Esophagus (tissue), 2 donors: ENCODE measurements at regions not wholly inside any gene's neighbourhood (a gene's known extent, or its start where the extent isn't known, plus 50 kb on each side); places are given as distances from the start of the nearest gene placed in this dataset.
A peak's percentile ranks its signal among the peaks of the same experiment; 100 is the strongest.

ENCODE experiments used
- H3K27ac ChIP-seq, 2 donors: one replicate each; pipeline ENCODE4 v1.5.1; 2013; ENCODE audit warnings: low read depth in 2 of 2, mild to moderate bottlenecking in 2 of 2, inconsistent platforms in 1 of 2, low read length in 1 of 2, moderate library complexity in 1 of 2
- H3K27me3 ChIP-seq, 2 donors: one replicate each; pipeline ENCODE4 v1.6.1; 2013; ENCODE audit warnings: low read length in 2 of 2, control low read depth in 1 of 2, mild to moderate bottlenecking in 1 of 2; ENCODE audit not compliant: insufficient read depth in 2 of 2, control insufficient read depth in 1 of 2
- H3K36me3 ChIP-seq, 2 donors: one replicate each; pipeline ENCODE4 v1.6.1; 2013; ENCODE audit warnings: low read length in 1 of 2; ENCODE audit not compliant: control insufficient read depth in 2 of 2, insufficient read depth in 2 of 2
- H3K4me1 ChIP-seq, 2 donors: one replicate each; pipeline ENCODE4 v1.6.1; 2013; ENCODE audit warnings: low read length in 1 of 2; ENCODE audit not compliant: control insufficient read depth in 2 of 2, insufficient read depth in 2 of 2
- H3K4me3 ChIP-seq, 2 donors: one replicate each; pipeline ENCODE4 v1.5.1; 2013; ENCODE audit warnings: low read length in 2 of 2, mild to moderate bottlenecking in 2 of 2, low read depth in 1 of 2, moderate library complexity in 1 of 2
- H3K9me3 ChIP-seq, 2 donors: one replicate each; pipeline ENCODE4 v1.6.1; 2013; ENCODE audit warnings: mild to moderate bottlenecking in 2 of 2, low read depth in 1 of 2, low read length in 1 of 2, moderate library complexity in 1 of 2; ENCODE audit not compliant: control insufficient read depth in 2 of 2, insufficient read depth in 1 of 2
- WGBS, 2 donors: extraction: QIAGEN DNeasy Blood & Tissue Kit; methylation state at CpG; one replicate each; pipeline ENCODE4 v1.1.7; 2013; 5-methylcytosine and 5-hydroxymethylcytosine counted together
- donor health status: healthy with polysubstance abuse.
- donor health status: Bipolar disorder and iron deficiency.

GRCh38 chr6:137775720-137776119, 91.3 kb upstream of the TNFAIP3 start:
- no peak overlapping the region for H3K27ac ChIP-seq

GRCh38 chr6:137776256-137776655, 90.8 kb upstream of the TNFAIP3 start:
- Histone ChIP-seq H3K4me3 (no peak overlapping the region), H3K27me3 (no peaks in the 10 kb centered on the region), H3K36me3 (no peaks in the 10 kb centered on the region), H3K4me1 (peaks cover 0 to 6% of the 10 kb centered on the region in 2 donors), H3K27ac (peak overlapping the region; percentile 57 to 60), H3K9me3 (no peaks in the 10 kb centered on the region)
- 86 to 87% methylated on average over 9 of the region's 9 CpGs for WGBS, 2 donors

More at GRCh38 chr6:137775720-137776119, 91.3 kb upstream of the TNFAIP3 start:
- H3K9me3 ChIP-seq, result no peaks in the 10 kb centered on the region
- peaks cover 0 to 6% of the 10 kb centered on the region in 2 donors for H3K4me1 ChIP-seq
- no peaks in the 10 kb centered on the region for H3K36me3 ChIP-seq
- 77 to 80% methylated on average over 5 of the region's 5 CpGs for WGBS, 2 donors
- H3K4me3 ChIP-seq, result no peak overlapping the region
- H3K27me3 ChIP-seq, result no peaks in the 10 kb centered on the region

- Histone ChIP-seq H3K27ac (no peak overlapping the region), H3K27me3 (no peaks in the 10 kb centered on the region), H3K4me3 (no peak overlapping the region), H3K9me3 (no peaks in the 10 kb centered on the region), H3K36me3 (no peaks in the 10 kb centered on the region), H3K4me1 (peaks cover 0 to 6% of the 10 kb centered on the region in 2 donors)
- 37 to 48% methylated on average over 15 of the region's 15 CpGs for WGBS, 2 donors
Measured at GRCh38 chr6:137776786-137777686, 90.0 kb upstream of the TNFAIP3 start.

- Histone ChIP-seq H3K9me3 (no peaks in the 10 kb centered on the region), H3K4me3 (no peak overlapping the region), H3K27me3 (no peaks in the 10 kb centered on the region), H3K27ac (no peak overlapping the region), H3K36me3 (no peaks in the 10 kb centered on the region), H3K4me1 (peaks cover 0 to 6% of the 10 kb centered on the region in 2 donors)
- 80 to 89% methylated on average over 1 of the region's 1 CpG for WGBS, 2 donors
Measured at GRCh38 chr6:137777687-137778075, 89.4 kb upstream of the TNFAIP3 start.

GRCh38 chr6:137779982-137780381, 87.1 kb upstream of the TNFAIP3 start:
- Histone ChIP-seq H3K4me1 (peaks cover 0 to 6% of the 10 kb centered on the region in 2 donors), H3K4me3 (no peak overlapping the region), H3K9me3 (no peaks in the 10 kb centered on the region), H3K36me3 (no peaks in the 10 kb centered on the region), H3K27me3 (no peaks in the 10 kb centered on the region), H3K27ac (peak overlapping the region; percentile 50 to 66)
- WGBS, 2 donors, result 80 to 87% methylated on average over 3 of the region's 3 CpGs

GRCh38 chr6:137780447-137781034, 86.5 kb upstream of the TNFAIP3 start:
- 73 to 74% methylated on average over 7 of the region's 7 CpGs for WGBS, 2 donors
- Histone ChIP-seq H3K4me3 (no peak overlapping the region), H3K27ac (peak overlapping the region; percentile 50 to 66)

GRCh38 chr6:137781639-137782038, 85.4 kb upstream of the TNFAIP3 start:
- Histone ChIP-seq H3K4me3 (no peak overlapping the region), H3K9me3 (no peaks in the 10 kb centered on the region), H3K4me1 (peaks cover 0 to 2% of the 10 kb centered on the region in 2 donors), H3K27ac (no peak overlapping the region), H3K36me3 (no peaks in the 10 kb centered on the region), H3K27me3 (no peaks in the 10 kb centered on the region)
- 89 to 91% methylated on average over 3 of the region's 3 CpGs for WGBS, 2 donors

More at GRCh38 chr6:137780447-137781034, 86.5 kb upstream of the TNFAIP3 start:
- H3K36me3 ChIP-seq, result no peaks in the 10 kb centered on the region
- H3K4me1 ChIP-seq, result peaks cover 0 to 6% of the 10 kb centered on the region in 2 donors
- H3K9me3 ChIP-seq, result no peaks in the 10 kb centered on the region
- H3K27me3 ChIP-seq, result no peaks in the 10 kb centered on the region

GRCh38 chr6:137782166-137783039, 84.7 kb upstream of the TNFAIP3 start:
- WGBS, 2 donors, result 89 to 90% methylated on average over 10 of the region's 10 CpGs
- Histone ChIP-seq H3K4me3 (no peak overlapping the region), H3K9me3 (no peaks in the 10 kb centered on the region)

GRCh38 chr6:137783710-137784109, 83.3 kb upstream of the TNFAIP3 start:
- H3K36me3 ChIP-seq, result no peaks in the 10 kb centered on the region
- no peak overlapping the region for H3K27ac ChIP-seq
- H3K4me3 ChIP-seq, result no peak overlapping the region
- no peaks in the 10 kb centered on the region for H3K27me3 ChIP-seq
- peaks cover 0 to 2% of the 10 kb centered on the region in 2 donors for H3K4me1 ChIP-seq
- H3K9me3 ChIP-seq, result no peaks in the 10 kb centered on the region
- 12 to 22% methylated on average over 1 of the region's 1 CpG for WGBS, 2 donors

More at GRCh38 chr6:137782166-137783039, 84.7 kb upstream of the TNFAIP3 start:
- no peak overlapping the region for H3K27ac ChIP-seq
- H3K27me3 ChIP-seq, result no peaks in the 10 kb centered on the region
- no peaks in the 10 kb centered on the region for H3K36me3 ChIP-seq
- H3K4me1 ChIP-seq, result peaks cover 0 to 2% of the 10 kb centered on the region in 2 donors
